ENCODE measurements at regions not wholly inside any gene's neighbourhood (a gene's known extent, or its start where the extent isn't known, plus 50 kb on each side); places are given as distances from the start of the nearest gene placed in this dataset.

GRCh38 chr7:82701949-82702348, 258.4 kb upstream of the CACNA2D1 start:
- no peak for TF ChIP-seq CTCF (IDR thresholded peaks at IDR 0.05; ENCODE audit: control extremely low read depth, extremely low read depth, low read depth, missing control alignments)
- ChIA-PET POLR2A (no interaction called here), CTCF (interaction anchor here (1.0 kb wide), 1 partner anchor 8 kb away, joined by 3 read pairs; no protein-coding TSS in a partner anchor)
- no peak for DNase-seq (ENCODE audit: extremely low spot score)

- ChIA-PET CTCF (no interaction called here), POLR2A (no interaction called here)
- TF ChIP-seq CTCF (IDR thresholded peaks at IDR 0.05; ENCODE audit: control extremely low read depth, extremely low read depth, low read depth, missing control alignments) = no peak
- DNase-seq (ENCODE audit: extremely low spot score) = no peak
Observed at GRCh38 chr7:82700741-82701140, 257.2 kb upstream of the CACNA2D1 start.

- DNase-seq (ENCODE audit: extremely low spot score) = no peak
- TF ChIP-seq CTCF (IDR thresholded peaks at IDR 0.05; ENCODE audit: control extremely low read depth, extremely low read depth, low read depth, missing control alignments) = no peak
- POLR2A ChIA-PET = interaction anchor here (0.6 kb wide), 1 partner anchor 60 kb away, joined by 6 read pairs; no protein-coding TSS in a partner anchor
- CTCF ChIA-PET = no interaction called here
Observed at GRCh38 chr7:82699773-82700186, 256.2 kb upstream of the CACNA2D1 start.

- no peak for TF ChIP-seq CTCF (IDR thresholded peaks at IDR 0.05; ENCODE audit: control extremely low read depth, extremely low read depth, low read depth, missing control alignments)
- ChIA-PET CTCF (no interaction called here), POLR2A (no interaction called here)
- DNase-seq (ENCODE audit: extremely low spot score) = no peak
Observed at GRCh38 chr7:82697897-82698296, 254.3 kb upstream of the CACNA2D1 start.

GRCh38 chr7:82696631-82697030, 253.1 kb upstream of the CACNA2D1 start:
- DNase-seq (ENCODE audit: extremely low spot score) = no peak
- ChIA-PET CTCF (no interaction called here), POLR2A (no interaction called here)
- TF ChIP-seq CTCF (IDR thresholded peaks at IDR 0.05; ENCODE audit: control extremely low read depth, extremely low read depth, low read depth, missing control alignments) = no peak

- ChIA-PET CTCF (interaction anchor here (1.0 kb wide), 2 partner anchors 8 to 14 kb away, joined by 3 read pairs; no protein-coding TSS in a partner anchor), POLR2A (no interaction called here)
- TF ChIP-seq CTCF (IDR thresholded peaks at IDR 0.05; ENCODE audit: control extremely low read depth, extremely low read depth, low read depth, missing control alignments) = no peak
- DNase-seq (ENCODE audit: extremely low spot score) = no peak
Observed at GRCh38 chr7:82694022-82694421, 250.4 kb upstream of the CACNA2D1 start.

GRCh38 chr7:82690929-82691328, 247.4 kb upstream of the CACNA2D1 start:
- no peak for DNase-seq (ENCODE audit: extremely low spot score)
- CTCF ChIA-PET = no interaction called here
- POLR2A ChIA-PET = no interaction called here
- no peak for TF ChIP-seq CTCF (IDR thresholded peaks at IDR 0.05; ENCODE audit: control extremely low read depth, extremely low read depth, low read depth, missing control alignments)
